GM12891 (cell line): ENCODE measurements at regions not wholly inside any gene's neighbourhood (a gene's known extent, or its start where the extent isn't known, plus 50 kb on each side); places are given as distances from the start of the nearest gene placed in this dataset.

Experiments
- PAX5 ChIP-seq: IDR thresholded peaks from 2 replicates; pipeline ENCODE4 v1.6.1; 2011; ENCODE audit warnings: low read length, moderate library complexity, mild to moderate bottlenecking; ENCODE audit not compliant: insufficient read depth, severe bottlenecking
- POLR2A ChIP-seq: IDR thresholded peaks from 2 replicates; pipeline ENCODE4 v1.6.1; 2011; ENCODE audit warnings: low read depth, low read length, control low read depth
- POLR2AphosphoS5 ChIP-seq: IDR thresholded peaks from 2 replicates; pipeline ENCODE4 v1.6.1; 2011; ENCODE audit warnings: low read depth, low read length, control low read depth
- POU2F2 ChIP-seq: IDR thresholded peaks from 2 replicates; pipeline ENCODE4 v1.6.1; 2011; ENCODE audit warnings: low read depth, mild to moderate bottlenecking, control low read depth, low read length, moderate library complexity
- SPI1 ChIP-seq: IDR thresholded peaks from 2 replicates; pipeline ENCODE4 v1.6.1; 2011; ENCODE audit warnings: low read depth, low read length, control low read depth
- TAF1 ChIP-seq: IDR thresholded peaks from 2 replicates; pipeline ENCODE4 v1.6.1; 2011; ENCODE audit warnings: low read depth, low read length, control low read depth

DNA sequence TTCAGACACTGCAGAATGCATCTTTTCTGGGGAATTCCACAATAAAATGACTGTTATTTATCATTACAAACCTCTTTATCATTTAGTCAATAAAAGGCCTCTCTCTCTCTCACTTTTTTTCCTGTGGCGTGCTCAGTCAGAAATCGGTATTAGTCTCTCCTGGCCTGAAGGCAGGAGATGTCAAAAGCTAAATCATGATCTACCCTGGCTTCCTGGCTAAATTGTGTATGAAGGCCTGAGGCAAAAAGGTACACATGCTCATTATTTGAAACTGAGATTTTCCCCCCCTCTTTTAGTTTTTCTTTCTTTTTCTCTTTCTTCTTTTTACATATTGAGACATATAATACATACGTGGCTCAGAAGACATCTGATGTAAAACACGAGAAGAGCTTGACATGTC lies 375.0 kb upstream of the SLC35B3 start:
- TF ChIP-seq POLR2A: no peak
- TF ChIP-seq TAF1: no peak
- TF ChIP-seq POLR2AphosphoS5: no peak
- TF ChIP-seq SPI1: no peak
- TF ChIP-seq PAX5: no peak
- no peak for TF ChIP-seq POU2F2
